ENCODE measurements at regions not wholly inside any gene's neighbourhood (a gene's known extent, or its start where the extent isn't known, plus 50 kb on each side); places are given as distances from the start of the nearest gene placed in this dataset.
"Not testable (repeated sequence)": the region's sequence is repeated elsewhere in the genome, so short reads cannot be mapped to it uniquely, and the experiment has no call there.

DNA sequence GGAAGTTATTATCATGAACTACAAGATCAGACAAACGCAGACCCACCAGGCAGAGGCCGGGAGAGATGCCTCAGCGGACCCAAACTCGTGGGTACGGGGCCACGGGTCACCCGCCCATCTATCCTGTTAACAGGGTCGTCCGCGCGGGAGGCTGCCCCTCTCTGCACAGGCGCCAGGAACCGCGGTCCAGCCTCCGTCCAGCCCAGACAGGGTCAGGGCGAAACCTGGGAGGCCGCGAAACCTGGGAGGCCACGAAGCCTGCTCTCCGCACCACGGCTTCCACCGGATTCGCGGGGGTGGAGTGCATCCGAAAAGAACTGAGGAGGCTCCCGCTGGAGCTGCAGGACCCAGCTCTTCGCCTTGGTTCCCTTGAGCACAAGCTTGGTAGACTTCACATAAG is 1760.7 kb upstream of the DEFB115 start:
- not testable (repeated sequence) for H3K4me3 ChIP-seq (ENCODE audit: low read length); DNase-seq (ENCODE audit: low read depth, low spot score)

DNA sequence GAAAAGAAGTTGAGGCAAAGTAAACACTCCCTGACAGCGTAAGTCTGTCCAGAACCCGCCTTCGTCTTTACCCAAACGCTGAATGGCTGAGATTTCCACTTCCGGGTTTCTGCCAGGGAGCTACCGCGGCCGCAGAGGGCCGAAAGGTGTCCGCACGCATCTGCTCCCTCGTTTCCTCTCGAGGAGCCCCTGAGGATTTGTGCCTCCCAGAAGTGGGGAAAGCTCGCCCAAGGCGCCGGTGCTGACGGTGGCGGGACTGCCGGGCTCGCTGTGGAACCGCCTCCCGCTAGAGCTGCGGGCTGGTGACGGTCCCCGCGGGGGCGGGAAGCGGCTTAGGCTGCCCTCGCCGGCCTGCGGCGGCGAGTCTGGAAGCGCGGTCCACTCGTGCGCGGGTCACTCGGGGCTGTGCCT is 1760.2 kb upstream of the DEFB115 start:
- no peak overlapping the region for H3K4me3 ChIP-seq (ENCODE audit: low read length)
- DNase-seq (ENCODE audit: low read depth, low spot score) = no peak

DNA sequence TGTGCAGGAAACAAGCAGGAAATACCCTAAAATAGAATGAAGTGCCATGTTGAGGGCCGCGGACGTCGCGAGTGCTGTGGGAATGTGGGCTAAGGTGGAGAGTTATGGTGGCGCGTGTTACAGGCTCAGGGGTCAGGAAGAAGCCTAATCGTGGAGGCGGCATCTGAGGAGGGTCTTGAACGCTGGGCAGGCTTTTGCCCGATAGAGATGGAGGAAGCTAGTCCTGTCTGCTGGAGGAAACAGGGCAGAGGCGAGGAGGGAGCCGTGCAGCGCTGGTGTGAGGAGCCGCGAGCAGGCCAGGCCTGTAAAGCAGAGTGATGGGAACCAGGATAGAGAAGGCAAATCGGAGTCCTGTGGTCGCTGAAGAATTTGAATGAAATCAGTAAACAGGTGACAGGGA is 1759.8 kb upstream of the DEFB115 start:
- DNase-seq (ENCODE audit: low read depth, low spot score); H3K4me3 ChIP-seq (ENCODE audit: low read length): not testable (repeated sequence)

DNA sequence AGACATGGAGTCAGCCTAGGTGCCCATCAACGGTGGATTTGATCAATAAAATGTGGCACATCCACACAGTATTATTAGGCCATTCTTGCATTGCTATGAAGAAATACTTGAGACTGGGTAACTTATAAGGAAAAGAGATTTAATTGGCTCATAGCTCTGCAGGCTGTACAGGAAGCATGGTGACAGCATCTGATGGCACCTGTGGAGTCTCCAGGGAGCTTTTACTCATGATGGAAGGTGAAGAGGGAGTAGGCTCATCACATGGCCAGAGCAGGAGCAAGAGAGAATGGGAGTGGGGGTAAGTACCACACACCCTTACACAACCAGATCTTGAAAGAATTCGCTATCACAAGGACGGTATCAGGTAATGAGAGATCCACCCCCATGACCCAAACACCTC is 1756.7 kb upstream of the DEFB115 start:
- H3K4me3 ChIP-seq (ENCODE audit: low read length); DNase-seq (ENCODE audit: low read depth, low spot score): not testable (repeated sequence)

DNA sequence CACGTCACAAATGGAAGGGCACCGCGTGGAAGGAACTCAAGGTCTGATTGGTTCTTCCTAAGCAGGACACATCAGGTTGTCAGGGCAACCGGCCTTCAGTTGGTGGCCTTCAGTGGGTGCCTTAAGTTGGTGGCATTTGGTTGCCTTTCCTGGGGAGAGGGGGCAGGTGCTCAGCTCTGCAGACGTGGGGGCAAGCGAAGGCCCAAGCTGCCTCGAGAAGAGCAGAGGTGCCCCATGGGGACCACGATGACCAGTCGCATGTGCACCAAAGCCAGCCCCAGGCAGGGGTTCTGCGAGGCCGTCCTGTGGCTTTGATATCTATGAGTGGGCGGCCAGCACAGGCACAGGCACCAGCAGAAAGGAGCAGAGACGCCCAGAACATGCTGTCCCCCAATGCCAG is 1742.8 kb upstream of the DEFB115 start:
- DNase-seq (ENCODE audit: low read depth, low spot score); H3K4me3 ChIP-seq (ENCODE audit: low read length): not testable (repeated sequence)

DNA sequence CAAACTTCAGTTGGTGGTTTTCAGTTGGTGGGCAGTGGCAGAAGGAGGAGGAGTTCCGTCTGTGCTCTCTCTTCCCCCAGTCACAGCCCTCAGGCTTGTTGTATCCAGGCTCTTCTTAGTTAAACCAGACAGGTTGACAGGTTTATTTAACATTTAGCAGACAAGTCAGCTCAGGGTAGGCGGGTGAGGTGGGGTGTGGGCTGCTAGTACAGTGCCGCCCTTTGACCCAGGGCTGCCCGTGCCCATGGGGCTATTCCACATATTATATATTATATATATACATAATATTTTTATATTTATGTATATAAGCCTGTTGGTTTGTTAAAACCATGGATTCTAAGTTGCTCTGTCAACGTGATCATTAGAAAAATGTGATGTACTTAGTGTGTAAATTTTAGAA is 1740.6 kb upstream of the DEFB115 start:
- not testable (repeated sequence) for H3K4me3 ChIP-seq (ENCODE audit: low read length)
- peak; percentile 48 for DNase-seq (ENCODE audit: low read depth, low spot score)

DNA sequence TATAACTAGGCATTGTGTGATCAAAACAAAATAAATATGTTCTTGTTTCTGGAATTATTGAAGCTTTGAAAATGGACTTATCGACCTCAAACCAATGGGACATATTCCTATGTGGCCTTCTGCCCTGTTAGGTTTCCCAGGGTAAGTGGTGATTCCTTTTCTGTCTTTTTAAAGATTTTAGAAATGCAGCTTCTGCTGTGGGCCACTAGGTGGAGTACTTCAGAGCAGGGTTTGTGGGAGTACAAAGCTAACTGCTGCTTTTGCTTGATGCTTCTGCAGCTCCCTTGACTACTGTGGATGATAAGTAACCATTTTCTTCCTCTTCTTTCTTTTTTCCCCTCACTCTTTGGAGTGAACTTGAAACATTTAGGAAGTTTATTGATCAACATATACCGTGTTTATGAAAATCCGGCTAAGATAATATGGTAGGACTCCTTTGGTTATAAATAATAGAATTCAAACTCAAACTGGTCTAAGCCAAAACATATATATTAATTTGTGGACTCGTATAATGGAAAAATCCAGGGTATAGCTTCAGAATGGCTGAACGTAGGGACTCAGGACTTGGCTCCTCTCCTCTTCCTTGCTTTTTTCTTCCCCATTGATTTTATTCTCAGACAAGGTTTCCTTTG is 1737.7 kb upstream of the DEFB115 start:
- H3K4me3 ChIP-seq (ENCODE audit: low read length) = not testable (repeated sequence)
- peak; percentile 31 for DNase-seq (ENCODE audit: low read depth, low spot score)

DNA sequence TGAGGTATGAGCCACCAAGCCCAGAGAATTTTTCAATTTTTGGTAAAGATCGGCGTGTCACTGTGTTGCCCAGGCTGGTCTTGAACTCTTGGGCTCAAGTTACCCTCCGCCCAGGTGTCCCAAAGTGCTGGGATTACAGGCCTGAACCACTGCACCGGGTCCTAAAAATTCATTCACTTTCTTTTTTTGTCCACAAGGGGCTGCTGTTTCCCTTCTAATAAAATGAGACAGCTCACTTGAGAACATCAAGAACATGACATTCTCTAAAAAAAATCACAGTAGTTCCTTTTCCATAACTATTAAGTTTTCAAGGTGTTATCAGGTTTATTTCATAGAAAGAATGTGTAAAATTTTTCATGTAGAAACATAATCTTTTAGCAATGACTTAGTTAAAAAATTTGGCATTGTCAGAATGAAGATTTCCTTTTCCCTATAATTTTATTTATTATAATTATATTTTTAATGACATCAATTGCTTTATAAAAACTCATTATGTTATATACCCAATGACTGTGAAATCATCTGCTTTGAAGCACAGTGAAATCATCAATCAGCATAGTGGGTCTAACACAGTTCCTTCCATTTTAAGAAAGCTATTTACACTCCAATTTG is 1723.8 kb upstream of the DEFB115 start:
- DNase-seq (ENCODE audit: low read depth, low spot score) = peak; percentile 48

DNA sequence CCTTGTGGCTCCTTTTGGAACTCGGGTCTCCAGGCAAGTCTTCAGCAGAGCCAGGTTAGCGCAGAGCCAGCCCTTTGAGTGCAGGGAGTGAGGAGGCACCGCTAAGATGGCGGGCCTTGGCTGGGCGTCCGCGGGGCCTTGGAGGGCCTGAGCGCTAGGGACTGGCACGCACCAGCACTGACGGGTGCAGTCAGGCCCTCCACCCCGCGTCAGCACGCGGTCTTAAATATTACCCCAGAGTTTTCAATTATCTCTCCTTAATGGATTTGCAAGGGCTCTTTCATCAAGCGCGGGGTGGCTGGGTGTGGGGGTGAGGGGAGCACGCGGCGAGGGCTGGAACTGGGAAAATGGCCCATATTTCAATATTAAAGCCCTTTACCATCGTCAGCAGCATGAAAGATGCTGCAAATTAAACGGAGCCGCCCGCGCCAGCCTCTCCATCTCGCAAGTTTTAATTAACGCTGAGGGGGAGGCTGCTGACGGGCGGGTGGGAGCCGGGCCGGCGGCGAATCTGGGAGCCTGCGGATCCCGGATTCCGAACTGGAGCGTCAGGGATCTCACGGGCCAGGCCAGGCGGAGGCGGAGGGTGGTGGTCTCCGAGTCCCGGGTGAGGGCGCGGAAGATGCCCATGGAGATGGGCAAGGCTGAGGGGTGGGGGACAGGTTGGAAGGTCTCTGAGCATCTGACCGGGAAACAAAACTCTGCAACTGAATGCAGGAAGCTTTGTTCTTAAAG is 1690.4 kb upstream of the DEFB115 start:
- not testable (repeated sequence) for H3K4me3 ChIP-seq (ENCODE audit: low read length); DNase-seq (ENCODE audit: low read depth, low spot score)

More for the DNA sequence above, 1723.8 kb upstream of the DEFB115 start:
- not testable (repeated sequence) for H3K4me3 ChIP-seq (ENCODE audit: low read length)

DNA sequence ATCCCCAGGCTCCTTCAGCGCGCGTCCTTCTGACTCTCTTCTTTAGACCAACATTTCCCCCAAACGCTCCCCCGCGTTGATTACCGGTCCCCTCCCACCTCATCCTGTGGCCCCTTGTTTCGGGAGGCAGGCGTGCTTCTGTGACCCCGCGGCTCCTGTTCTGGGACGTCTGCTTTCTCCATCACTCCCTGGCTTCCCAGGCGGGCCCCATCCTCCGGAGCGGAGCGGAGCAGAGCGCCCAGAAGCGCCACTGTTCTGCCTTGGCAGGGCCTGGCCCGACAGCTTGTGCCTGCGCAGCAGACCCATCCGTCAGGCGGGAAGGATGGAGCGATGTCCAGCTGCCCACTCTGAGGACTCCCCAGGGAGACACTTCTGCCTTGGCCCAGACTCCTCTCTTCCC is 1689.8 kb upstream of the DEFB115 start:
- H3K4me3 ChIP-seq (ENCODE audit: low read length); DNase-seq (ENCODE audit: low read depth, low spot score): not testable (repeated sequence)

DNA sequence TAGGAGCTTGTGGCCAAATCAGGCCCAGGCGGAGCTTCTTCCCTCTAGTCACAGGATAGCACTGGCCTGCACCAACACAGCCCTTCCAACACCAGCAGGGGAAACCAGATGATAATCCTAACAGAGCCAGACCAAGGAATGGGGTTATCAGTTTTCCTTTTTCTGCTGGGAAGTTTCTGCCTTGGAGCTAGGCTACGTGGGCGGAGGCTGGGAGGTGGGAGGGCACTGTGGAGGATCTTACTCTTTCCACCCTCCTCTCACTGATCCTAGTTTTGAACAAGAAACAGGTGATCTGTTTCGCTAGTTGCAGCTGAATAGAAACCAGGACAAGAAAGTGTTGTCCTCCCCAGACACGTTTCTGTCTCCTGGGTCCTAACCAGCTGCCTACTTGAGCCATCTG is 1687.3 kb upstream of the DEFB115 start:
- not testable (repeated sequence) for DNase-seq (ENCODE audit: low read depth, low spot score); H3K4me3 ChIP-seq (ENCODE audit: low read length)

DNA sequence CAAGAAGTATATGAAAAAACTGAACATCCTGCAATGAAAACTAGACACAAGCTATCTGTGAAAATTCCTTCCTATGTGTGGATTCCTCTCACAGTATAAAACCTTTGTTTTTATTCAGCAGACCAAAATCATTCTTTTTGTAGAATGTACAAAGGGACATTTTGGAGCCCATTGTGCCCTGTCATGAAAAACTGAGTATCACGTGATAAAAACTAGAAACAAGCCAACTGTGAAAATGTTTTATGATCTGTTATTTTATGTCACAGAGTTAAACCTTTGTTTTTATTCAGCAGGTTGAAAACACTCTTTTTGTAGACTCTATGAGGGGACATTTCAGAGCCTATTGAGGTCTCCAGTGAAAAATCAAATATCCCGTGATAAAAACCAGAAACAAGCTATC is 1667.9 kb upstream of the DEFB115 start:
- not testable (repeated sequence) for H3K4me3 ChIP-seq (ENCODE audit: low read length); DNase-seq (ENCODE audit: low read depth, low spot score)

DNA sequence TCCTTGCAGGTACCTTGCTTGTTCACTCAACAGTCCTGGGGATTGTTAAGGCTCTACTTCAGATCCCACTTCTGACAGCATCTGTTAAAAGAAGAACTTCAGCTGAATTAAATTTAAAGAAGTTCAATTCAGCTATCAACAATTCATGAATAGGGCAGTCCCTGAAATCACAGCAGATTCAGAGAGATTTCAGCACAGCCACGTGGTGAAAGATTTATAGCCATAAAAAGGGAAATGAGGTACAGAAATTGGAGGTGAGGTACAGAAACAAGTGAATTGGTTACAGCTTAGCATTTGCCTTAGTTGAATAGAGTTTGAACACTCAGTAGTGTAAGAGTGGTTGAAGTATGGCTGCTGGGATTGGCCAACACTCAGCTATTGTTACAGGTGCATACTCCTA is 1653.3 kb upstream of the DEFB115 start:
- H3K4me3 ChIP-seq (ENCODE audit: low read length); DNase-seq (ENCODE audit: low read depth, low spot score): not testable (repeated sequence)

DNA sequence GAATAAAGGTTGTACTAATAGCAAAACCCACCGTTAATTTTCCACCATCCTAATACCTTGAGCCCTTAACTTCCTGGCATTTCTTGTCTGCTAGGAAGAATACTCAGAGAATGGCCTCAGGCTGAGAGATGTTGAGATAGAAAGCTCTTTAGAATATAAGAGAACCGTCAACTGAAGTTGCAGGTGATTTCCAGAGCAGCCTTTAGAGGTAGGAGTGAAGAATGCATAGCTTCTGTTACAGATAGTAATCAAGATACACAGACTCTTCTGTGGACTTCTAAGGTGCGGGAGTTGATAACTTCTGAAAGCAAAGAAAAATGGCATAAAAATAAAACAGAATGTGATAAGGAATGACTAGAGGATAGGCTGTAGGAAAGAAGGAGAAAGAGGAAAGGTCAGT is 1651.3 kb upstream of the DEFB115 start:
- DNase-seq (ENCODE audit: low read depth, low spot score); H3K4me3 ChIP-seq (ENCODE audit: low read length): not testable (repeated sequence)

DNA sequence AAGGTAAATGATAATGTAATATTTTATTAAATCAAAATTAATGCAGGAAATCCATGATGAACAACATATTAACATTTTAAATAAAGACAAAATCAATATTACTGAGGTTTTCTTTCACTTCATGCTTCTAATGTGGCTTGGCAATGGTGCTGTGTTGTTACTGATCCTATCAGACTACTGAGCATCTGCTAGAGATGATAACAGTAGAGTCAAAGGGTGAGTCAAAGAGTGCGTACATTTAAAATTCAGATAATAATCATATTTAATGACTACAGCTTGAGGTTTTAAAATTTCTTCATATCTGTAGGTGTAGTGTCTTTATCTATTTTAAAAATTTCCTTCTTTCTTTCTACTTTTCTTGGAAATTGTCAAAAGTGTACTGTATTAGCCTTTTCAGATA is 1628.1 kb upstream of the DEFB115 start:
- not testable (repeated sequence) for H3K4me3 ChIP-seq (ENCODE audit: low read length)
- peak; percentile 79 for DNase-seq (ENCODE audit: low read depth, low spot score)

All from Jurkat, Clone E6-1 (cell line).